ENCODE measurements at regions not wholly inside any gene's neighbourhood (a gene's known extent, or its start where the extent isn't known, plus 50 kb on each side); places are given as distances from the start of the nearest gene placed in this dataset.

DNA sequence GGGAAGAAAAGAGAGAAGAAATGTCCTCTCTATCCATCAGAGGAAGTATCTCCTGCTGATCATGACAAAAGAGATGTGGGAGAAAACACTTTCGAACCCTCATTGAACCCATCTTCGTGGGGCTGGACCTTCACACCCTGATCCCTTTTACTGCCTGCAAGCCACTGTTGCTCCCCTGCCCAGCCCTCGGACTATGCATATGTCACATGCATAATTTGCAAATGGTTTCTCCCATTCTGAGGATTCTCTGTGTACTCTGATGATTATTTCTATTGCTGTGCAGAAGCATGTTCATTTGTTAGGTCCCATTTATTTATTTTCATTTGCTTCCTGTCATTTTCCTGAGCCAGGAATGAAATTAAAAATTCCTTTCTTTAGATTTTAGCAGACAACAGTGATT, 64.7 kb downstream of the DNAAF9 start:
- TF ChIP-seq, protein P1, sequence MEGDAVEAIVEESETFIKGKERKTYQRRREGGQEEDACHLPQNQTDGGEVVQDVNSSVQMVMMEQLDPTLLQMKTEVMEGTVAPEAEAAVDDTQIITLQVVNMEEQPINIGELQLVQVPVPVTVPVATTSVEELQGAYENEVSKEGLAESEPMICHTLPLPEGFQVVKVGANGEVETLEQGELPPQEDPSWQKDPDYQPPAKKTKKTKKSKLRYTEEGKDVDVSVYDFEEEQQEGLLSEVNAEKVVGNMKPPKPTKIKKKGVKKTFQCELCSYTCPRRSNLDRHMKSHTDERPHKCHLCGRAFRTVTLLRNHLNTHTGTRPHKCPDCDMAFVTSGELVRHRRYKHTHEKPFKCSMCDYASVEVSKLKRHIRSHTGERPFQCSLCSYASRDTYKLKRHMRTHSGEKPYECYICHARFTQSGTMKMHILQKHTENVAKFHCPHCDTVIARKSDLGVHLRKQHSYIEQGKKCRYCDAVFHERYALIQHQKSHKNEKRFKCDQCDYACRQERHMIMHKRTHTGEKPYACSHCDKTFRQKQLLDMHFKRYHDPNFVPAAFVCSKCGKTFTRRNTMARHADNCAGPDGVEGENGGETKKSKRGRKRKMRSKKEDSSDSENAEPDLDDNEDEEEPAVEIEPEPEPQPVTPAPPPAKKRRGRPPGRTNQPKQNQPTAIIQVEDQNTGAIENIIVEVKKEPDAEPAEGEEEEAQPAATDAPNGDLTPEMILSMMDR (IDR thresholded peaks at IDR 0.05; ENCODE audit: extremely low read depth in 1 of 2, insufficient read depth in 1 of 2, low read depth in 1 of 2, low read length in 2 of 2) = no peak
- TF ChIP-seq EZH2 (IDR thresholded peaks at IDR 0.05; ENCODE audit: borderline replicate concordance, low read depth, low read length, severe bottlenecking) = no peak
- TF ChIP-seq POLR2A (IDR thresholded peaks at IDR 0.05; ENCODE audit: low read depth, low read length) = no peak
- no peak for TF ChIP-seq POLR2AphosphoS5 (IDR thresholded peaks at IDR 0.05; ENCODE audit: insufficient read depth, low read depth, low read length)
